ENCODE measurements at regions not wholly inside any gene's neighbourhood (a gene's known extent, or its start where the extent isn't known, plus 50 kb on each side); places are given as distances from the start of the nearest gene placed in this dataset.

DNA sequence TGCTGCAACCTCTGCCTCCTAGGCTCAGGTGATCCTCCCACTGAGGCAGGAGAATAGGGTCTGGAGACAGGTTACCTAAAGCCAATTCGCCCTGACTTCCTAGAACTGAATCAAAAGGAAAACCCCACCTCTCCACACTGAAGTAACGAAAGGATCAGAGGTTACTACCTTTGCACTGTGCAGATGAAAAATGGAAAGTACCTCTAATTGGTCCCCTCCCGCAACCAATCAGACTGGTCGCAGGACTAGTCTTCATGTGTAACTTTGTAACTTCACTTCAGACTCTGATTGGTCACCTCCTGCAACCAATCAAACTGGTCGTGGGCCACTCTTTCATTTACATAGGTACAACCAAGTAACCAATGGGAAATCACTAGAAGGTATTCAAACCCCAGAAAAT, 61.1 kb downstream of the ATXN3L start:
- H3K4me1 ChIP-seq (ENCODE audit: insufficient read depth, low read length, severe bottlenecking) = peaks cover 44% of the 10 kb centered on the region
- no peak overlapping the region for H3K4me2 ChIP-seq (ENCODE audit: low read length)
- no peaks in the 10 kb centered on the region for H3K27me3 ChIP-seq (ENCODE audit: insufficient read depth, low read length)
- H3K9ac ChIP-seq (ENCODE audit: low read length) = no peak overlapping the region
- no peak overlapping the region for H3K27ac ChIP-seq (ENCODE audit: low read depth, low read length, poor library complexity, severe bottlenecking)
- no peaks in the 10 kb centered on the region for H3K9me3 ChIP-seq (ENCODE audit: low read length)
- H4K20me1 ChIP-seq (ENCODE audit: insufficient read depth, low read length) = no peaks in the 10 kb centered on the region
- no peak overlapping the region for H3K4me3 ChIP-seq (ENCODE audit: low read depth, low read length, poor library complexity, severe bottlenecking)
- no peak for TF ChIP-seq CTCF (IDR thresholded peaks at IDR 0.05; ENCODE audit: low read length)
- no peak for TF ChIP-seq EZH2 (IDR thresholded peaks at IDR 0.05; ENCODE audit: borderline replicate concordance, low read length)
- no peaks in the 10 kb centered on the region; the same call in 1 of the 2 replicates for H3K36me3 ChIP-seq (ENCODE audit: insufficient read depth, low read length)
- H2AFZ ChIP-seq (ENCODE audit: low read length) = no peak overlapping the region
- no peaks in the 10 kb centered on the region for H3K79me2 ChIP-seq (ENCODE audit: insufficient read depth, low read length)
- H3K9me2 ChIP-seq (ENCODE audit: low read depth, low read length) = no peaks in the 10 kb centered on the region
- H3F3A ChIP-seq (ENCODE audit: insufficient read depth, low read length) = no peaks in the 10 kb centered on the region

DNA sequence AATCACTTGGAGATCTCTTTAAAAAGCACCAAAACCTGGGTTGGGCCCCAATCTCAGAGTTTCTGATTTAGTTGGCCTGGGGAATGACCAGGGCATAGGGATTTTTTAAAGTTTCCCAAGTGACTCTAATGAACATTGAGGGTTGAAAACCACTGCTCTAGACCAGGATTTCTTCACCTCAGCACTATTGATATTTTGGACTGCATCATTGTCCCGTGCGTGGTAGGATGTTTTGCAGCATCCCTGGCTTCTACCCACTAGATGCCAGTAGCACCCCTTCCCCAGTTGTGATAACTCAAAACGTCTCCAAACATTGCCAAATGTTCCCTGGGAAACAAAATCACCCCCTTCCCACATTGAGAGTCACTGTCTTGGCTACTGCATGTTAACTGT, 61.8 kb downstream of the ATXN3L start:
- Histone ChIP-seq H3K4me1 (ENCODE audit: insufficient read depth, low read length, severe bottlenecking) (peaks cover 45% of the 10 kb centered on the region), H3F3A (ENCODE audit: insufficient read depth, low read length) (no peaks in the 10 kb centered on the region), H3K9ac (ENCODE audit: low read length) (no peak overlapping the region), H3K4me2 (ENCODE audit: low read length) (no peak overlapping the region), H3K27ac (ENCODE audit: low read depth, low read length, poor library complexity, severe bottlenecking) (peak overlapping the region; percentile 86), H3K79me2 (ENCODE audit: insufficient read depth, low read length) (no peaks in the 10 kb centered on the region), H3K27me3 (ENCODE audit: insufficient read depth, low read length) (no peaks in the 10 kb centered on the region), H2AFZ (ENCODE audit: low read length) (no peak overlapping the region), H4K20me1 (ENCODE audit: insufficient read depth, low read length) (no peaks in the 10 kb centered on the region), H3K9me2 (ENCODE audit: low read depth, low read length) (no peaks in the 10 kb centered on the region), H3K4me3 (ENCODE audit: low read depth, low read length, poor library complexity, severe bottlenecking) (no peak overlapping the region), H3K36me3 (ENCODE audit: insufficient read depth, low read length) (no peaks in the 10 kb centered on the region; the same call in 1 of the 2 replicates), H3K9me3 (ENCODE audit: low read length) (peaks cover under 1% of the 10 kb centered on the region; the same call in 1 of the 2 replicates)
- TF ChIP-seq EZH2 (IDR thresholded peaks at IDR 0.05; ENCODE audit: borderline replicate concordance, low read length) (no peak), CTCF (IDR thresholded peaks at IDR 0.05; ENCODE audit: low read length) (no peak)

- H2AFZ ChIP-seq (ENCODE audit: low read length) = no peak overlapping the region
- peaks cover 47% of the 10 kb centered on the region for H3K4me1 ChIP-seq (ENCODE audit: insufficient read depth, low read length, severe bottlenecking)
Observed at GRCh38 chrX:13257223-13258051, 62.4 kb downstream of the ATXN3L start.

More at GRCh38 chrX:13257223-13258051, 62.4 kb downstream of the ATXN3L start:
- no peaks in the 10 kb centered on the region for H3F3A ChIP-seq (ENCODE audit: insufficient read depth, low read length)
- no peak for TF ChIP-seq CTCF (IDR thresholded peaks at IDR 0.05; ENCODE audit: low read length)
- TF ChIP-seq EZH2 (IDR thresholded peaks at IDR 0.05; ENCODE audit: borderline replicate concordance, low read length) = no peak
- H3K79me2 ChIP-seq (ENCODE audit: insufficient read depth, low read length) = no peaks in the 10 kb centered on the region
- no peaks in the 10 kb centered on the region; the same call in 1 of the 2 replicates for H3K36me3 ChIP-seq (ENCODE audit: insufficient read depth, low read length)
- peak overlapping the region; percentile 40 for H3K4me2 ChIP-seq (ENCODE audit: low read length)
- H3K4me3 ChIP-seq (ENCODE audit: low read depth, low read length, poor library complexity, severe bottlenecking) = no peak overlapping the region
- peak overlapping the region; percentile 86 for H3K27ac ChIP-seq (ENCODE audit: low read depth, low read length, poor library complexity, severe bottlenecking)
- H3K9me3 ChIP-seq (ENCODE audit: low read length) = peaks cover 2% of the 10 kb centered on the region; the same call in 1 of the 2 replicates
- peak overlapping the region; percentile 47 for H3K9ac ChIP-seq (ENCODE audit: low read length)
- no peaks in the 10 kb centered on the region for H3K27me3 ChIP-seq (ENCODE audit: insufficient read depth, low read length)
- H4K20me1 ChIP-seq (ENCODE audit: insufficient read depth, low read length) = no peaks in the 10 kb centered on the region
- H3K9me2 ChIP-seq (ENCODE audit: low read depth, low read length) = no peaks in the 10 kb centered on the region

All from OCI-LY1 (cell line).